Stimulated activated CD4-positive, alpha-beta T cell treated with anti-CD3 and anti-CD28 coated beads, Interleukin-15, amount 100 ng/mL, for 24 hours (primary cell): ENCODE measurements at regions not wholly inside any gene's neighbourhood (a gene's known extent, or its start where the extent isn't known, plus 50 kb on each side); places are given as distances from the start of the nearest gene placed in this dataset.

Experiments
- DNase-seq: peaks from one replicate; pipeline ENCODE4 v3.0.0-alpha.2; 2020

GRCh38 chr3:23029001-23029400 lies 174.1 kb upstream of the UBE2E2 start:
- no peak for DNase-seq

GRCh38 chr3:23035927-23036640 lies 167.0 kb upstream of the UBE2E2 start:
- DNase-seq, result no peak

- DNase-seq, result no peak
Observed at GRCh38 chr3:23036728-23037127, 166.4 kb upstream of the UBE2E2 start.

GRCh38 chr3:23038471-23038870 lies 164.7 kb upstream of the UBE2E2 start:
- no peak for DNase-seq

- DNase-seq, result no peak
Observed at GRCh38 chr3:23041918-23042696, 161.0 kb upstream of the UBE2E2 start.

GRCh38 chr3:23044463-23044862 lies 158.7 kb upstream of the UBE2E2 start:
- DNase-seq, result no peak

GRCh38 chr3:23046536-23046935 lies 156.6 kb upstream of the UBE2E2 start:
- DNase-seq, result no peak

GRCh38 chr3:23051240-23052140 lies 151.6 kb upstream of the UBE2E2 start:
- no peak for DNase-seq

- DNase-seq, result no peak
Observed at GRCh38 chr3:23052208-23052607, 150.9 kb upstream of the UBE2E2 start.

GRCh38 chr3:23052620-23053019 lies 150.5 kb upstream of the UBE2E2 start:
- no peak for DNase-seq

GRCh38 chr3:23055733-23056376 lies 147.3 kb upstream of the UBE2E2 start:
- DNase-seq, result no peak

GRCh38 chr3:23062582-23062981 lies 140.5 kb upstream of the UBE2E2 start:
- no peak for DNase-seq

- DNase-seq, result no peak
Observed at GRCh38 chr3:23062982-23063381, 140.1 kb upstream of the UBE2E2 start.

- DNase-seq, result no peak
Observed at GRCh38 chr3:23067116-23067515, 136.0 kb upstream of the UBE2E2 start.

- DNase-seq, result no peak
Observed at GRCh38 chr3:23068016-23068728, 135.0 kb upstream of the UBE2E2 start.

- no peak for DNase-seq
Observed at GRCh38 chr3:23071296-23071695, 131.8 kb upstream of the UBE2E2 start.

- DNase-seq, result no peak
Observed at GRCh38 chr3:23071758-23072157, 131.4 kb upstream of the UBE2E2 start.

- no peak for DNase-seq
Observed at GRCh38 chr3:23072693-23073092, 130.4 kb upstream of the UBE2E2 start.

GRCh38 chr3:23073724-23074305 lies 129.3 kb upstream of the UBE2E2 start:
- DNase-seq, result no peak

GRCh38 chr3:23075496-23075895 lies 127.6 kb upstream of the UBE2E2 start:
- no peak for DNase-seq

- DNase-seq, result no peak
Observed at GRCh38 chr3:23076437-23076836, 126.7 kb upstream of the UBE2E2 start.

- DNase-seq, result no peak
Observed at GRCh38 chr3:23077126-23077525, 126.0 kb upstream of the UBE2E2 start.
